HG03064 (cell line): ENCODE measurements at regions not wholly inside any gene's neighbourhood (a gene's known extent, or its start where the extent isn't known, plus 50 kb on each side); places are given as distances from the start of the nearest gene placed in this dataset.
"Not testable (repeated sequence)": the region's sequence is repeated elsewhere in the genome, so short reads cannot be mapped to it uniquely, and the experiment has no call there.

Experiments used
- ATAC-seq: cut with Tn5 transposase; IDR thresholded peaks from one replicate; pipeline ENCODE4 v1.9.1; 2021; ENCODE audit warnings: low read depth; ENCODE audit not compliant: unreplicated experiment

GRCh38 chr9:22508354-22508753 is 61.7 kb downstream of the DMRTA1 start:
- ATAC-seq: not testable (repeated sequence)

DNA sequence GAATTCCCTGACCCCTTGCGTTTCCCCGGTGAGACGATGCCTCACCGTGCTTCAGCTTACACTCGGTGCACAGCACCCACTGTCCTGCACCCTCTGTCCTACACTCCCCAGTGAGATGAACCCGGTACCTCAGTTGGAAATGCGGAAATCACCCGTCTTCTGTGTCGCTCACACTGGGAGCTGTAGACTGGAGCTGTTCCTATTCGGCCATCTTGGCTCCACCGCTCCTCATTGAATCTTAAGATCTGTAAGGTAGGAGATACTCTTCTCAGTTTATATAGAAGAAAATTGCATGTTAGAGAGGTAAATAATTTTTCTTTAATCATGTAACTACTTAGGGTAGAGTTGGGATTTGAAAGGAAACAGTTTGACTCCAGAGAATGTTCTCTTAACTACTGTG is 62.2 kb downstream of the DMRTA1 start:
- ATAC-seq: no peak

- peak; percentile 78 for ATAC-seq
Observed at GRCh38 chr9:22512495-22512894, 65.9 kb downstream of the DMRTA1 start.

DNA sequence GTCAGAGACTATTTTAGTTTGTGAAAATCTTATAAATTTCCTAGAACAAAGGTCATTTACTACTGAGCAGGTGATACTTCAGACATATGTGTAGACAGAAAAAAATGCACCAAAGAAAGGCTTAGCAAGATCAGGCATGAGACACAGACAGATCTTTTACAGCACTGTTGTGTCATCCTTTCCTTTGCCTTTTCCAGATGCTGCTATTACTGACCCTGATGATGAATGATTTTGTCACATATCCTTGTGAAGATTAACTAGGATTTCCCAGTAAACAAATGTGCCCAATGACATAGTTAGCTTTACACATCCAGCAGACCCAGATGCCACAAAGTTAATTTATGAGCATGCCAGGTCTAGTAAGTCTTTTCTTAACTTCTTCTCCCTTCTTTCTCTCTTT is 68.2 kb downstream of the DMRTA1 start:
- ATAC-seq: no peak

GRCh38 chr9:22522206-22522740 is 75.6 kb downstream of the DMRTA1 start:
- no peak for ATAC-seq

- ATAC-seq: no peak
Observed at GRCh38 chr9:22528485-22528884, 81.9 kb downstream of the DMRTA1 start.

GRCh38 chr9:22529426-22530199 is 83.0 kb downstream of the DMRTA1 start:
- ATAC-seq: no peak

GRCh38 chr9:22535780-22536179 is 89.2 kb downstream of the DMRTA1 start:
- no peak for ATAC-seq

GRCh38 chr9:22537721-22538120 is 91.1 kb downstream of the DMRTA1 start:
- no peak for ATAC-seq

DNA sequence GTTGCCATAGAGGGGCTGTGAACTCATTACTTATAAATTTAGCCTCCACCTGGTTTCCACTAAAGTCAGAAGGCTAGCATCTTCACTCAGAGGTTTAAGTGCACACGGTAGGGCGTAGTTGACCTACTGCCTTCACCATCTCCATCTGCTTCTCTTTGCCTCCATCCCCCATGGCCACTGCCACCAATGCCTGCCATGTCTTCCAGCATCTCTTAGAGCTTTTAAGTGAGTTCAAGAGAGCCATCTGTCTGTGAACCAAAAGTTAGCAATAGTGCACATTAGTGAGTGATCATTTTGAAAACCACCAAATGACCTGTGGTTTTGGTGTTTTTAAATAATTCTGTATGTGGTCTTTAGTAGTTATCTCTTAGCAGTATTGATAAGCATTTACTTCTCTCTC is 102.0 kb downstream of the DMRTA1 start:
- no peak for ATAC-seq

DNA sequence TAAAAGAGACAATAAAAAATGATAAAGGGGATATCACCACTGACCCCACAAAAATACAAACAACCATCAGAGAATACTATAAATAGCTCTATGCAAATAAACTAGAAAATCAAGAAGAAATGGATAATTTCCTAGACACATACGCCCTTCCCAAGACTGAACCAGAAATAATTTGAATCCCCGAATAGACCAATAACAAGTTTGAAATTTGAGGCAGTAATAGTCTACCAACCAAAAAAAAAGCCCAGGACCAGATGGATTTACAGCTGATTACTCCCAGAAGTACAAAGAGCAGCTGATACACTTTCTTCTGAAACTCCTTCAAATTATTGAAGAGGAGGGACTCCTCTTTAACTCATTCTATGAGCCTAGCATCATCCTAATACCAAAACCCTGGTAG is 128.1 kb downstream of the DMRTA1 start:
- no peak for ATAC-seq

- ATAC-seq: no peak
Observed at GRCh38 chr9:22580788-22581187, 134.2 kb downstream of the DMRTA1 start.

- ATAC-seq: no peak
Observed at GRCh38 chr9:22582221-22582620, 135.6 kb downstream of the DMRTA1 start.

DNA sequence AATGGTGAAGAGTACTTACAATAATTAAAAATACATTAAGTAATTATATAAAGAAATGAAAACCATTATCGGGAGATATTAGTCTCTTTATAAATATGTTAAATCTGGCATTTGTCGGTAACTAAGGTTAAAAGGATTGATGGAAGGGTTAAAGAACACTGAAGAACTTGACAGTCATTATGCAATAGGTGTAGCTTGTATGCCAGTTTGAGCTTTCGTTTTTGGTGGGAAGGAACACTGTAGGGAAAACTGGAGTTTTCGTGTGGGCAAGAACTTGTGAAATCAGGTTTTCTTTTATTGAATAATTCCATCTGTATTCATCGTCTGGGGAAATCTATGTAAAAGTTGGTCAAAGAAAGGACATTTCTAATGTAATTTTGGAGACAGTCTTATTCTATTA is 142.3 kb downstream of the DMRTA1 start:
- ATAC-seq: no peak

DNA sequence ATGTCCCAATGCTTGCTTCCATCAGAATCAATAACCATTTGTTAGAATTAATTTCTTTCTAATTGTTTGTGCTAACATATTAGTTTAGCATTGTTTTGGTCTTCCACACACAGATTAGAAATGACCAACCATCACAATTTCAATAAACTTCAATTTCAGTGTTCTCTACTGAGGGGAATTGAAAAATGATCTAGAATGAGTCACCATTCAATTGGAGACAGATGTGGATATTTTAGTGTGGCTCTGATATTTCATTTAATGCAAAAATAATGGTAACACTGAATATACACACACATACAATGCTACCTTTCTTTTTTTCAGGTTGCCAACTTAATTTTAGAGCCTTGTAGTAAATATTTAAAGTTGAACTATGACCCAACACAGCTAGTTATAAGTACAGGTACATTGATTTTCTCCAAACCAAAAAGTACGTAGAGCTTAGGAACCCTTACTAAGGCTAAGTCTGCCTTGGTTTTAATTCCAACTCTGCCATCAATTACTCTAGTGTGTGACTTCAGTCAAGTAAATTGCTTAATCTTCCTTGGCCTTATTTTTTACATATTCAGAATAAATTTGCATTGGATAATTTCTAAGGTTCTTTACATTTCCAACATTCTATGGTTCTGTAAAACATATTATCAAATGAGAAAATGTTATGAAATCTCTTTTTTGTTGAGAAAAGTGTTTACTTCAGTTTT is 143.9 kb downstream of the DMRTA1 start:
- ATAC-seq: no peak

GRCh38 chr9:22595805-22596204 is 149.2 kb downstream of the DMRTA1 start:
- ATAC-seq: no peak

DNA sequence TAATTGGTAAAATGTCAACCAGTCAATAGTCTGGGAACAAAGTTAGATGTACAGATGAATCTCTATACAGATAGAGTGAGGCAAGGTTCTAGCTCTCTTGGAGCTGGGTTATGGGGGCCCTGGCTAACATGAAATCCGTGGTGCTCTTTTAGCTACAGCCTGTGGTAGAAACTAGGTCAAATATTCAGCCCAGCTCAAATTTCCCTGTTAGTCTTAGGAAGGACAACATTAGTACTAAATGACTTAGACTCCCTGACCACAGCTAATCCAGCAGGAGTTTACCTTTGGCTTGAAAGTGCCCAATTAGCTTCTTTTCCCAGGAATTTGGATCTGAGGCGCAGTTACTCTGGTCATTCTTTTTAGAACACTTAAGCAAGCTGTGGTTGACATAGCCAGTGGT is 170.5 kb downstream of the DMRTA1 start:
- ATAC-seq: no peak

DNA sequence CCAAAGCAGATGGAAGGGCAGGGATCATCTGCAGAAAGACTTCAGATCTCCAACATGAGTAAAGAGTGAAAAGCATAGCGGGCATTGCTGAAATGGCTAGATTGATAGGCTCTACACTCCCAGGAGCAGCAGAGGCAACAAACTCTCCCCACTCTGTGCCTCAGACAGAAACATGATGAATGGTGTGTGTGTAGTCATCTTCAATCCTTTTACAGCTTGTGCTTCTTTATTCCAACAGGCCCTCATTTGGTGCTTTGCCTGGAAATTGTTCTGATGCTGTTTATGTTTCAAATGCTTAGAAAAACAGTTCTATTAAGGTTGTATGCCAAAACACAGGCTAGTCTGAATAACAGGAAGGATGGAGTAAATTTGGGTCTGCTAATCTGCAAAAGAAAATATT is 176.2 kb downstream of the DMRTA1 start:
- ATAC-seq: no peak

GRCh38 chr9:22623236-22623635 is 176.6 kb downstream of the DMRTA1 start:
- no peak for ATAC-seq

DNA sequence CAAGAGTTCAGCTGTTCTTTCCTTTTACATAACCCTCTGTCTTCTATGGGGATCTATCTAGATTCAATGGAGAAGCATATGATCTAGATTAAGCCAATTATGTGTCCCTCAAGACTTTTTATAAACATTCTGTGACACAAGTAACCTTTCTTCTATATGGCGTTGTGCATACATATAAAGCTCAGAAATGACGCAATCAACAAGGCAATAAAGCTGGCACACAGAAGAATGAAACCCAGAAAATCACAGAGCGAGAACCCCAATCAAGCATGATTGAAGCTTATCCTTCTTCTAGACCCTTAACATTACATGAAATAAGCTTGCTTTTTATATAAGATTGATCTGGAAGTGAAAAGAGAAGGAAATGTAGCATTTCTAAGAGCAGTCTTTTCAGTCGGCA is 178.9 kb downstream of the DMRTA1 start:
- ATAC-seq: no peak

GRCh38 chr9:22643541-22643940 is 196.9 kb downstream of the DMRTA1 start:
- no peak for ATAC-seq

- no peak for ATAC-seq
Observed at GRCh38 chr9:22645893-22646292, 199.3 kb downstream of the DMRTA1 start.
